ENCODE measurements at regions not wholly inside any gene's neighbourhood (a gene's known extent, or its start where the extent isn't known, plus 50 kb on each side); places are given as distances from the start of the nearest gene placed in this dataset.
"Not testable (repeated sequence)": the region's sequence is repeated elsewhere in the genome, so short reads cannot be mapped to it uniquely, and the experiment has no call there.

DNA sequence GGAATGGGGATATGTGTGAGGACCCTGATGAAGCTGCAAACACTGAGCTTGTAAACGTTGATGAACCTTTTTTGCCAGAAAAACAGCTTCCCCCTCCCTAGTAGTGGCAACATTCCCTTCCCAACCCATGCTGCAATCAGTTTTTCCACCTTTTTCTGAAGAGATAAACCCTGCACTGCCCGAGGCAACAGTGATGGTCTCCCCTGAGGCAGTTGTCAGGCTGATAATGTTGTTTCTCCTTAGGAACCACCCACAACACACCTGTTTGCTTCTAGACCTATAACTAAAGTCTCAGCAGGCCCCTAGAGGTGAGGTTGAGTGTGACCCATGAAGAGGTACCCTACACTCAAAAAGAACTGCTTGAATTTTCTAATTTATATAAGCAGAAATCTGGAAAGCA lies 922.4 kb upstream of the ADGRL4 start:
- H3K9ac ChIP-seq (ENCODE audit: low read depth in 1 of 2, low read length in 2 of 2), result no peak overlapping the region
- H3K27me3 ChIP-seq (ENCODE audit: control insufficient read depth in 1 of 2, insufficient read depth in 2 of 2, low read length in 2 of 2), result no peaks in the 10 kb centered on the region
- no peaks in the 10 kb centered on the region for H3K4me1 ChIP-seq (ENCODE audit: control insufficient read depth in 1 of 2, insufficient read depth in 2 of 2, low read length in 2 of 2)
- no peak overlapping the region for H3K27ac ChIP-seq (ENCODE audit: low read depth, low read length)
- H3K36me3 ChIP-seq (ENCODE audit: control insufficient read depth in 1 of 2, insufficient read depth in 2 of 2, low read length in 2 of 2), result no peaks in the 10 kb centered on the region
- no peak overlapping the region for H3K4me3 ChIP-seq (ENCODE audit: low read depth in 1 of 2, low read length in 2 of 2)
- H3K9me3 ChIP-seq (ENCODE audit: control insufficient read depth in 1 of 2, low read length in 2 of 2), result peaks cover 2 to 9% of the 10 kb centered on the region in 2 donors

DNA sequence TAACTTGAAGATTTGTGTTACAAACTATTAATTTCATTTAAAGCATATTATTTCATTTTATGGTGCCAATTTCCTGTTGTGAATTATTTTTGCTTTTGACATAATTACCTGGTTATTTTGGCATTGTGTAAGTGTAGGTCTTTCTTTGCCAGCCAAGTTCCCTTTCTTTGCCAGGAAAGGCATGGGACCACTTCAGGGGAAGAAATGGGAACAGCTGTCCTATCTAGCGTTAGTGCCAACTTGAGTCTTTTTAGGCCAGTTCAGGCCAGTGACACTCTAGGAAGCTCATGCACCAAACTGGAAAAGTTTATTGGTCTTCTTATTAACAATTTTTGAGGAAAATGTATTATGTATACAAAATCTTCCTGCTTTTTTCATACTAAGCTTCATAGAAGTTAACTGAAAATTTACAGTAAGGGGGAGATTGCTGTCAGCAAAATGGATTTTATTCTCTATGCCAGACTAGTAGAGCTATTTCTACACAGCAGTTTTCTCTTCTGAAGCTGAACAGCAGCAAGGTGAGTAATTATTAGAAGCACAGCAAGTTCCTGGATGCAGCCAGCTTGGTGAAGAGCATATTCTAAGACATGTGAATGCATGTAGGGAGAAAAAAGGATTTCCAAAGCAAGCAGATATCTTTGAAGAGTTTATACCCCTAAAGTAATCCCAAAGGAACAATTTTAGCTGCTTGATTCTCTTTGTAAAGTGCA lies 914.6 kb upstream of the ADGRL4 start:
- Histone ChIP-seq H3K36me3 (ENCODE audit: control insufficient read depth in 1 of 2, insufficient read depth in 2 of 2, low read length in 2 of 2) (no peaks in the 10 kb centered on the region), H3K27ac (ENCODE audit: low read depth, low read length) (no peak overlapping the region), H3K4me3 (ENCODE audit: low read depth in 1 of 2, low read length in 2 of 2) (no peak overlapping the region), H3K9ac (ENCODE audit: low read depth in 1 of 2, low read length in 2 of 2) (no peak overlapping the region), H3K9me3 (ENCODE audit: control insufficient read depth in 1 of 2, low read length in 2 of 2) (peaks cover 5% of the 10 kb centered on the region in 2 donors), H3K27me3 (ENCODE audit: control insufficient read depth in 1 of 2, insufficient read depth in 2 of 2, low read length in 2 of 2) (no peaks in the 10 kb centered on the region), H3K4me1 (ENCODE audit: control insufficient read depth in 1 of 2, insufficient read depth in 2 of 2, low read length in 2 of 2) (no peaks in the 10 kb centered on the region)

DNA sequence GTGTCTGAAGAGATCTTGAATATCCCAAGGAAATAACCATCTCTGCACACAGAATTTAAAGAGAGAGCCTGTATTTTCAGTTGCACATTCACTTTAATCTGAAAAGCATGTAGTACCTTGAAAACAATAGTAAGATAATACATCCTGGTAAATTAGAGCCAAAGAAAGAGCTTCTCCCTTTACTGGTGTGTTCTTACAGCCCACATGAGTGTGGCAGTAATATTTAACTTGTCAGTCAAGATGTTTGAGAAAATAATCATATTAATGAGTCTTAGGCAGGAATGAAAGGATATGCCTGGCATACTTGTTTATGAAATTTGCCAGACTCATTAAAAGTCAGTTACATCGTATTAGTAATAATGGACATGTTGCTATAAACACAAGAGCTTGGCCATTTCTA lies 908.4 kb upstream of the ADGRL4 start:
- H3K36me3 ChIP-seq (ENCODE audit: control insufficient read depth in 1 of 2, insufficient read depth in 2 of 2, low read length in 2 of 2), result no peaks in the 10 kb centered on the region
- no peaks in the 10 kb centered on the region for H3K4me1 ChIP-seq (ENCODE audit: control insufficient read depth in 1 of 2, insufficient read depth in 2 of 2, low read length in 2 of 2)
- H3K27me3 ChIP-seq (ENCODE audit: control insufficient read depth in 1 of 2, insufficient read depth in 2 of 2, low read length in 2 of 2), result no peaks in the 10 kb centered on the region
- H3K9me3 ChIP-seq (ENCODE audit: control insufficient read depth in 1 of 2, low read length in 2 of 2), result no peaks in the 10 kb centered on the region
- H3K27ac ChIP-seq (ENCODE audit: low read depth, low read length), result no peak overlapping the region
- H3K9ac ChIP-seq (ENCODE audit: low read depth in 1 of 2, low read length in 2 of 2), result no peak overlapping the region
- H3K4me3 ChIP-seq (ENCODE audit: low read depth in 1 of 2, low read length in 2 of 2), result no peak overlapping the region

DNA sequence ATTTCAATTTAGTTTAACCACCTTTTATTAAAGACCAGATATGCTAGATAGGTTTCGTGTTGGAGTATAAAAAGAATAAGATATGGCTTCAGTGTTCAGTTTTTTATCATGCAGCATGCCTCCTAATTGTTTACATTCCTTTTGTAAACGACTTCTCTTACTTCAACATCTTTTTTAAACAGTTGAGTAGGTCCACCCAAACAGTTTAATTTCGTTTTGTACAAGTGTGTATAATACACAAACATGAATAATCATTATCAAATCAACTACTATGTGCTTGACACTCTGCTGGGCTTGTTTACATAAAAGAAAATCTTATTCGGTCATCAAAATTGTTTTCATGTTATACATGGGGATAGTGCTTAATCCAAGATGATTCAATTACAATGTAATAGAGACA lies 906.3 kb upstream of the ADGRL4 start:
- Histone ChIP-seq H3K27me3 (ENCODE audit: control insufficient read depth in 1 of 2, insufficient read depth in 2 of 2, low read length in 2 of 2) (no peaks in the 10 kb centered on the region), H3K9me3 (ENCODE audit: control insufficient read depth in 1 of 2, low read length in 2 of 2) (no peaks in the 10 kb centered on the region), H3K36me3 (ENCODE audit: control insufficient read depth in 1 of 2, insufficient read depth in 2 of 2, low read length in 2 of 2) (no peaks in the 10 kb centered on the region), H3K27ac (ENCODE audit: low read depth, low read length) (no peak overlapping the region), H3K4me3 (ENCODE audit: low read depth in 1 of 2, low read length in 2 of 2) (no peak overlapping the region), H3K9ac (ENCODE audit: low read depth in 1 of 2, low read length in 2 of 2) (no peak overlapping the region), H3K4me1 (ENCODE audit: control insufficient read depth in 1 of 2, insufficient read depth in 2 of 2, low read length in 2 of 2) (no peaks in the 10 kb centered on the region)

DNA sequence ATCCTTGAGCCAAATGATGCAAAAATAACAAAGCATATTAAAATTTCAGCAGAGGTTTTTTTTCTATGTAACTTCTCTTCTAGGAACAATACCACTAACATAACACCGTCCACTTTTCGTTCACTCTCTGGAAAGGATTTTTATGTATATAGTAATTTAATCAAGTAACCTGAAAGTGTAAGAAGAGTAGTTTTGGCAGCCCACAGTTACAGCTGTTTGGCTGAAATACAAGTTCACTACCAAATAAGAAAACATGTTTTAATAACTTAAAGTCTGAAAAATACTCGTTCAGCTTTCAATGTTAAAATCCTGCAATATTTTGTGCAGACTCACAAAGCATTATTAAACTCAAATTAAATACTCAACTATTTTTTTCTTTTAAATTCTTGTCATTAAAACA lies 896.8 kb upstream of the ADGRL4 start:
- H3K27ac ChIP-seq (ENCODE audit: low read depth, low read length), result no peak overlapping the region
- no peaks in the 10 kb centered on the region for H3K27me3 ChIP-seq (ENCODE audit: control insufficient read depth in 1 of 2, insufficient read depth in 2 of 2, low read length in 2 of 2)
- H3K9me3 ChIP-seq (ENCODE audit: control insufficient read depth in 1 of 2, low read length in 2 of 2), result peaks cover 0 to 2% of the 10 kb centered on the region in 2 donors
- H3K36me3 ChIP-seq (ENCODE audit: control insufficient read depth in 1 of 2, insufficient read depth in 2 of 2, low read length in 2 of 2), result no peaks in the 10 kb centered on the region
- H3K9ac ChIP-seq (ENCODE audit: low read depth in 1 of 2, low read length in 2 of 2), result no peak overlapping the region
- no peak overlapping the region for H3K4me3 ChIP-seq (ENCODE audit: low read depth in 1 of 2, low read length in 2 of 2)
- H3K4me1 ChIP-seq (ENCODE audit: control insufficient read depth in 1 of 2, insufficient read depth in 2 of 2, low read length in 2 of 2), result no peaks in the 10 kb centered on the region

DNA sequence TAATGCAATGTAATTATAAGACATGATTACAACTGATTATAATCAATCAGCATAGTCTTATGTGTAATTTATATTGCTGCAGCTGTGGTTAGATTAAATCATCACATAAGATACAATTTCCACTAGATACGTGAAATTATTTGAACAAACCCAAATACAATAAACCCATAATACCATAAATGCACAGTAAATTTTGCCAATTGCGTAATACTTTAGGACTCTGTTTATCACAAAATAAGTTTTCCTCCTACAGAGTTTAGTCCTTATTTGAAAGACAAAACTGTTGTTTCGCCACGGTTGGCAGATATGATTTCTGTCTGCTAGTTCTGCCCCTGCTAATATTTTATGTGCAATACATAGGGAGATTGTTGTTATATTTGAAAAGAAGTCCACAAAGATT lies 895.9 kb upstream of the ADGRL4 start:
- H3K4me1 ChIP-seq (ENCODE audit: control insufficient read depth in 1 of 2, insufficient read depth in 2 of 2, low read length in 2 of 2), result no peaks in the 10 kb centered on the region

DNA sequence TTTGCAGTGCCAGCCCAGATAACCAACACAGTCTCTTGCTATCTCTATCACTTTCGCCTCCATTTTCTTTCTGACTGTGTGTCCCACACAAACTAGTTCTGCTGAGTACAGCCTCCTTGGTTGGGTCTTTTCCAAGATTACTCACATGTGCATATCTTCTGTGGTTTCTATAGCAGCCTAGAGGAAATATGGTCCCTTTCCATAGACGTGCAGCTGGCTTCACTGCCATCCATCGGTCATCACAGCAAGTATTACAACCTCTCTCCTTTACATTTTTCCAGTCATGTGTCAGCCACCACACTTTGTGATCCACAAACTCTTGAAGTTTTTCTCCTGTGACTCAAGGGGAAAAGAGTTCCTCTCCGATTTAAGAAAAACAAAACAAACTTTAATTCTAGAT lies 893.4 kb upstream of the ADGRL4 start:
- no peaks in the 10 kb centered on the region for H3K36me3 ChIP-seq (ENCODE audit: control insufficient read depth in 1 of 2, insufficient read depth in 2 of 2, low read length in 2 of 2)
- no peaks in the 10 kb centered on the region for H3K4me1 ChIP-seq (ENCODE audit: control insufficient read depth in 1 of 2, insufficient read depth in 2 of 2, low read length in 2 of 2)
- peaks cover 0 to 2% of the 10 kb centered on the region in 2 donors for H3K9me3 ChIP-seq (ENCODE audit: control insufficient read depth in 1 of 2, low read length in 2 of 2)
- H3K4me3 ChIP-seq (ENCODE audit: low read depth in 1 of 2, low read length in 2 of 2), result no peak overlapping the region
- H3K27me3 ChIP-seq (ENCODE audit: control insufficient read depth in 1 of 2, insufficient read depth in 2 of 2, low read length in 2 of 2), result no peaks in the 10 kb centered on the region
- no peak overlapping the region for H3K27ac ChIP-seq (ENCODE audit: low read depth, low read length)
- H3K9ac ChIP-seq (ENCODE audit: low read depth in 1 of 2, low read length in 2 of 2), result no peak overlapping the region

More for the DNA sequence above, 895.9 kb upstream of the ADGRL4 start:
- H3K9ac ChIP-seq (ENCODE audit: low read depth in 1 of 2, low read length in 2 of 2), result no peak overlapping the region
- no peak overlapping the region for H3K27ac ChIP-seq (ENCODE audit: low read depth, low read length)
- no peaks in the 10 kb centered on the region for H3K36me3 ChIP-seq (ENCODE audit: control insufficient read depth in 1 of 2, insufficient read depth in 2 of 2, low read length in 2 of 2)
- H3K27me3 ChIP-seq (ENCODE audit: control insufficient read depth in 1 of 2, insufficient read depth in 2 of 2, low read length in 2 of 2), result no peaks in the 10 kb centered on the region
- peaks cover 0 to 2% of the 10 kb centered on the region in 2 donors for H3K9me3 ChIP-seq (ENCODE audit: control insufficient read depth in 1 of 2, low read length in 2 of 2)
- no peak overlapping the region for H3K4me3 ChIP-seq (ENCODE audit: low read depth in 1 of 2, low read length in 2 of 2)

DNA sequence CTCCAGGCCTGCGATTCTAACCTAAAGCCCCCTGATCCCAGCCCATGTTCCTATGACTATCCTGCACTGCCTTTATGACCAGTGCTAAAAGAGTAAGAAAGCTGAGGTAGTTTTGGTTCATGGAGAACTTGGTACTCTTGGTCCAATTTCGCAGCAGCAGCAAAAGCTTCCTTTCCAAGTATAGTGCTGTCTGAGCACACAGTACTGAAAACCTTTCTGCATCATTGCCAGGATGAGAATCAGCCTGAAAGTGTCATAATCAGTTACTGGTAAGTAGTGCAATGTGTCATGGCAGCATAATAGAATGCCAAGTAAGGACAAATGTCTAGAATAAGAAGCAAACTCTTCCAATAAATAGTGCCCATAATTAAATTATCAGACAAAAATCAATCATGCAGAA lies 889.6 kb upstream of the ADGRL4 start:
- H3K4me1 ChIP-seq (ENCODE audit: control insufficient read depth in 1 of 2, insufficient read depth in 2 of 2, low read length in 2 of 2), result no peaks in the 10 kb centered on the region
- no peak overlapping the region for H3K27ac ChIP-seq (ENCODE audit: low read depth, low read length)
- no peaks in the 10 kb centered on the region for H3K36me3 ChIP-seq (ENCODE audit: control insufficient read depth in 1 of 2, insufficient read depth in 2 of 2, low read length in 2 of 2)
- no peaks in the 10 kb centered on the region for H3K27me3 ChIP-seq (ENCODE audit: control insufficient read depth in 1 of 2, insufficient read depth in 2 of 2, low read length in 2 of 2)
- no peak overlapping the region for H3K9ac ChIP-seq (ENCODE audit: low read depth in 1 of 2, low read length in 2 of 2)
- peaks cover 0 to 2% of the 10 kb centered on the region in 2 donors for H3K9me3 ChIP-seq (ENCODE audit: control insufficient read depth in 1 of 2, low read length in 2 of 2)
- H3K4me3 ChIP-seq (ENCODE audit: low read depth in 1 of 2, low read length in 2 of 2), result no peak overlapping the region

DNA sequence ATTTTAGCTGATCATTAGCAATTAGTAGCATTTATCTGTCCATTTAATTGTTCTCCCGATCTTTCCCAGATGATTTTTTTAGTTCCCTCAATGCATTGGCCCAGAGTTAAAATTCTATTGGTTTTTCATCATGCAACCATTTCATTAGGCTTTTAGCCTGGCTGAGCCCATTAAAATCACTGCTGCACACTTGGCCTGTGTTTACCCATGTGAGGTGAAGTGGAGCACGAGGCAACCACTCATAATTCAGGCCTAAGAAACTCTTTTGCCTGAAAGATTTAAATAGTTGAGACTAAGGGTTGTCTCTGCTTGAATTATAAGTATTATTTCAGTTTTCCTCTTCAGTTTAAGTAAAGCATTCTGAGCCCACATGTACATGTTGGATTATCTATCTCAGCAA lies 889.0 kb upstream of the ADGRL4 start:
- no peak overlapping the region for H3K27ac ChIP-seq (ENCODE audit: low read depth, low read length)
- H3K9me3 ChIP-seq (ENCODE audit: control insufficient read depth in 1 of 2, low read length in 2 of 2), result peaks cover 0 to under 1% of the 10 kb centered on the region in 2 donors
- no peaks in the 10 kb centered on the region for H3K27me3 ChIP-seq (ENCODE audit: control insufficient read depth in 1 of 2, insufficient read depth in 2 of 2, low read length in 2 of 2)
- H3K36me3 ChIP-seq (ENCODE audit: control insufficient read depth in 1 of 2, insufficient read depth in 2 of 2, low read length in 2 of 2), result no peaks in the 10 kb centered on the region
- H3K4me3 ChIP-seq (ENCODE audit: low read depth in 1 of 2, low read length in 2 of 2), result no peak overlapping the region
- no peaks in the 10 kb centered on the region for H3K4me1 ChIP-seq (ENCODE audit: control insufficient read depth in 1 of 2, insufficient read depth in 2 of 2, low read length in 2 of 2)
- no peak overlapping the region for H3K9ac ChIP-seq (ENCODE audit: low read depth in 1 of 2, low read length in 2 of 2)

DNA sequence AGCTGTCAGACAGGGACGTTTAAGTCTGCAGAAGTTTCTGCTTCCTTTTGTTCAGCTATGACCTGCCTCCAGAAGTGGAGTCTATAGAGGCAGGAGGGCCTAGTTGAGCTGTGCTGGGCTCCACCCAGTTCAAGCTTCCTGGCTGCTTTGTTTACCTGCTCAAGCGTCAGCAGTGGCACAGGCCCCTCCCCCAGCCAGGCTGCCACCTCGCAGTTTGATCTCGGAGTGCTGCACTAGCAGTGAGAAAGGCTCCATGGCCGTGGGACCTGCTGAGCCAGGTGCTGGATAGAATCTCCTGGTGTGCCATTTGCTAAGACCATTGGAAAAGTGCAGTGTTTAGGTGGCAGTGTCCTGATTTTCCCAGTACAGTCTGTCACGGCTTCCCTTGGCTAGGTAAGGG lies 887.6 kb upstream of the ADGRL4 start:
- H3K27ac ChIP-seq (ENCODE audit: low read depth, low read length); H3K9ac ChIP-seq (ENCODE audit: low read depth in 1 of 2, low read length in 2 of 2); H3K4me3 ChIP-seq (ENCODE audit: low read depth in 1 of 2, low read length in 2 of 2); H3K4me1 ChIP-seq (ENCODE audit: control insufficient read depth in 1 of 2, insufficient read depth in 2 of 2, low read length in 2 of 2); H3K36me3 ChIP-seq (ENCODE audit: control insufficient read depth in 1 of 2, insufficient read depth in 2 of 2, low read length in 2 of 2); H3K27me3 ChIP-seq (ENCODE audit: control insufficient read depth in 1 of 2, insufficient read depth in 2 of 2, low read length in 2 of 2); H3K9me3 ChIP-seq (ENCODE audit: control insufficient read depth in 1 of 2, low read length in 2 of 2): not testable (repeated sequence)

DNA sequence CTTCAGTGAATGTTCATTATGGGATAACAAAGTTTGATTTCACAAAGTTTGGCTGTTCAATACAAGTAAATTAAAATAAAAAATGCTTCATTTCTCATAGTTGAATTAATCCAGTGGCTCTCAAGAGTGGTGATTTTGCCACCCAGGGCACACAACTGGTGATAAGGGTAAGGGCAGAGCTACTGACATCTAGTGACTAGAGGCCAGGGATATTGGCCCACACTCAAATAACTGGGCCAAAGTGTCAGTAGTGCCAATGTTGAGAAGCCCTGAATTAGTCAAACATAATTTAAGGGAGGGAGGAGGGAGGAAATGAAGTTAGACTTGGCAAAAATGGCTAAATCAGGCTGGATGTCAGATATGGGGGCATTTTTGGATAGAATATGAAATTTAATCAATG lies 880.5 kb upstream of the ADGRL4 start:
- H3K9ac ChIP-seq (ENCODE audit: low read depth in 1 of 2, low read length in 2 of 2), result no peak overlapping the region
- no peaks in the 10 kb centered on the region for H3K36me3 ChIP-seq (ENCODE audit: control insufficient read depth in 1 of 2, insufficient read depth in 2 of 2, low read length in 2 of 2)
- H3K27ac ChIP-seq (ENCODE audit: low read depth, low read length), result no peak overlapping the region
- no peaks in the 10 kb centered on the region for H3K27me3 ChIP-seq (ENCODE audit: control insufficient read depth in 1 of 2, insufficient read depth in 2 of 2, low read length in 2 of 2)
- H3K9me3 ChIP-seq (ENCODE audit: control insufficient read depth in 1 of 2, low read length in 2 of 2), result peaks cover 0 to 5% of the 10 kb centered on the region in 2 donors
- no peaks in the 10 kb centered on the region for H3K4me1 ChIP-seq (ENCODE audit: control insufficient read depth in 1 of 2, insufficient read depth in 2 of 2, low read length in 2 of 2)
- H3K4me3 ChIP-seq (ENCODE audit: low read depth in 1 of 2, low read length in 2 of 2), result no peak overlapping the region
